Stimulated activated CD8-positive, alpha-beta memory T cell treated with anti-CD3 and anti-CD28 coated beads, Interleukin-12 subunit alpha, Interleukin-12 subunit beta, amount 100 ng/mL, for 1 hour (primary cell): ENCODE measurements at regions not wholly inside any gene's neighbourhood (a gene's known extent, or its start where the extent isn't known, plus 50 kb on each side); places are given as distances from the start of the nearest gene placed in this dataset.

Source experiments
- DNase-seq: peaks from one replicate; pipeline ENCODE4 v3.0.0-alpha.2; 2020; ENCODE audit warnings: low read depth

DNA sequence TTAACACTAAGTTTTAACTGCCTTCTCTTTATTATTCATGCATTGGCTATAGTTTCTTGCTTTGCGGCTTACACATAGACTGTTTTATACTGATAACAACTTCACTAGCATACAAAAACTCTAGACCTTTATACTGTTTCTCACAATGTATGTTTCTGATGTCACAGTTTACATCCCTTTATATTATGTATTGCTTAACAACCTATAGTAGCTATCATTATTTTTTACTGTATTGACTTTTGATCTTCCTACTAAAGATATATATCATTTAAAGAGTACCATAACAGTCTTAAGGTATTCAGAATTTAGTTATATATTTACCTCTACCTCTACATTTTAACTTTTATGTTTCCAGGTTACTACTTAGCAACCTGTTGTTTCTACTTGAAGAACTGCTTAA is 543.3 kb upstream of the ARGLU1 start:
- DNase-seq, result no peak

- DNase-seq, result no peak
Measured at GRCh38 chr13:107104631-107105030, 536.7 kb upstream of the ARGLU1 start.

DNA sequence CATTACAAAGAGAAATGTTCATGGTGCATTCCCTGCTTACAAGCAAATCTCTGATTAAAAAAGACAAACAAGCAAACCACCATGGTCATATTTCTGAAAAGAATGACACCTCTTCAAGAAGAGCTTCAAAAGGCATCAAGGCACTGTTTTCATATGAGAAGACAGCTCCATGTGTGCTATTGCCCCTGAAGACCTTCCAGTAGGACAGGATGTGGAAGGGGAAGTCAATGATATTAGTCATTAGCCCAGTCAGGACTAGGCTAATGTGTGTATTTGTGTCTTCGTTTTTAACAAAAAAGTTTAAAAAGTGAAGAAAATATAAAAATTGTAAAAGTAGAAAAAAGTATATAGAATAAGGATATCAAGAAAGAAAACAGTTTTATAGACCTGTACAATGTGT is 534.7 kb upstream of the ARGLU1 start:
- DNase-seq, result no peak

- DNase-seq, result no peak
Measured at GRCh38 chr13:107099661-107100060, 531.7 kb upstream of the ARGLU1 start.

- DNase-seq, result no peak
Measured at GRCh38 chr13:107097916-107098315, 530.0 kb upstream of the ARGLU1 start.

GRCh38 chr13:107095876-107096275 is 527.9 kb upstream of the ARGLU1 start:
- no peak for DNase-seq

GRCh38 chr13:107091861-107092260 is 523.9 kb upstream of the ARGLU1 start:
- no peak for DNase-seq

GRCh38 chr13:107091428-107091827 is 523.5 kb upstream of the ARGLU1 start:
- no peak for DNase-seq

DNA sequence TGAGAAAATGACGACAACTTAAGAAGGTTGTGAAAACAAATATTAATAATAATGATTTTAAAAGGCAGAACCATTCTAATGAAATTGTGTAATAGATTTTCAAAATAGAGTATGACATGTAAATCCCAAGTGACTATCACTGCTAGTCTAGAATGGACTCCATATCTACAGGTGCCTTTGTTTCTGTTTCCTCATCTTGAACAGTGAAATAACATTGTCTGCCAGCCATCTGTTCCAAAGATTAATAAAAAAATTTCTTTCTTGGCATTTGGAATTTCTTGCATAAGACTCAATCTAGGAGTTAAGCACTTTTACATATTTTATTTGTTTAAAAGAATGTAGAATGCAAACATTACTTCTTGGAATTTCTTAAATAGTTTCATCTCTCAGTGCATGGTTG is 520.1 kb upstream of the ARGLU1 start:
- DNase-seq, result no peak

DNA sequence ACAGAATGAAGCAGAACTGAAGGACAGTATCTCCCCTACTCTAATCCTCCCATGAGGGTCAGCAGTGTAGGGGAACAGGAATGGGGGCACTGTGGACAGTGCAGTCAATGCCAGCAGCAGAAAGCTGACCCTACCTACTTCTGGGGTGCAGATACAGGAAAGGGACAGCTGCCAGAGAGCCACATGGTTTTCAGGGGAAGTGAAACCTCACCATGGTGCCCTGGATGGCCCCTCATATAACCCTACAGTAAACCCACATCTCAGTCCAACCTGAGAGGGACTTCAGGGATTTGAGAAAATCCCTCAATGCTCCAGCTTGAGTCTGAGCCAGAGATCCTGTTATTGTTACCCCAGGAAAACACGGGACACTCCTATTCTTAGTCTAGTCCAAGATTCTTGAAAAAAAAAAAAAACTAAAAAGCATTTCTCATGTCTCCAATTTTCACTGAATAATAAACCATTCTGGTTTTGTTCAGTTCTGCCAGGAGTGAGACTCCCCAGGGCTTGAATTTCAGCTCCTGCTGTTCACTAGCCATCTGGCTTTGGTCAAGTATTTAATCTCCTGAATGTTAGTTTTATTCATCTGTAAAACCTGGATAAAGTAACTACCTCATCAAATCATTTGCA is 511.6 kb upstream of the ARGLU1 start:
- DNase-seq, result no peak

- DNase-seq, result no peak
Measured at GRCh38 chr13:107078229-107078765, 510.4 kb upstream of the ARGLU1 start.

GRCh38 chr13:107076801-107077200 is 508.9 kb upstream of the ARGLU1 start:
- no peak for DNase-seq

DNA sequence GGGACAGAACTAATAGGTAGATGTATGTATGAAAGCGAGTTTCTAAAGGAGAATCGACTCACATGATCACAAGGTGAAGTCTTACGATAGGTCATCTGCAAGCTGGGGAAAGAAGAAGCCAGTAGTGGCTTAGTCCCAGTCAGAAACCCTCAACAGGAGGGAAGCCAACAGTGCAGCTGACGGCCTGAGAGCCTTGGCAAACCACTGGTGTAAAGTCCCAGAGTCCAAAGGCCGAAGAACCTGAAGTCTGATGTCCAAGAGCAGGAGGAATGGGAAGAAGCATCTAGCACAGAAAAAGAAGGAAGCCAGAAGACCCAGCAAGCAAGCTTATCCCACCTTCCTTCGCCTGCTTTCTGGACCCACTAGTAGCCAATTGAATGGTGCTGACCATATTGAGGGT is 507.6 kb upstream of the ARGLU1 start:
- DNase-seq, result no peak

GRCh38 chr13:107070792-107071191 is 502.9 kb upstream of the ARGLU1 start:
- no peak for DNase-seq

DNA sequence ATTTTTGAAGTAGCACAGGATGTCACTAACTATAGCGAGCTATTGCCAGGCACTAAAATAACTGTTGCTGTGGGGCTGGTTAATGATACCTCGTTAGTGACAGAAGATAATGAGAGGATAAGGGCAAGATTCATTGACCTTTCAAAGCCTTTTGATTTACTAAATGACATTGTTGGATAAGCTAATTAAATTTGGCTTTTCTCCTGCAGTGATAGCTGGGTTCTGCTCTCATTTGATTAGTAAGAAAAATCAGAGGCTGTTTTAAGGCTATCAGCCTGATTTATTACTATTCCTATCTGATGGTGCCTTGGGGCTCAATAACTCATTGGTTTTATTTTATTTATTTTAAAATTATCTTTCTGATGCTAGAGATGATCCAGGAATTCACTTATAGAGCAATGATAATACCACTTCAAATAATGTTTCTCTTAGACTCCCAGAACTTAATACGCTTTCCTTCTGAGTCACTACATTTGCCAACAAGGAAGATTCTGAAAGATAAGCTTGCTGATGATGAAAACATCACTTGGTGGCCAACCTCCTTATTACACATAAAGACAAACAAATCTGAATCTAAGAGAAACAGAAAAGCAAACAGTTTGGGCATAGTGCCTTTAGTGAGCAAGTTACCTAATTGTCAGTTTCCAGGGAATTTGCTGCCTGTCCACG is 501.3 kb upstream of the ARGLU1 start:
- DNase-seq, result no peak

- no peak for DNase-seq
Measured at GRCh38 chr13:107067381-107067780, 499.4 kb upstream of the ARGLU1 start.

DNA sequence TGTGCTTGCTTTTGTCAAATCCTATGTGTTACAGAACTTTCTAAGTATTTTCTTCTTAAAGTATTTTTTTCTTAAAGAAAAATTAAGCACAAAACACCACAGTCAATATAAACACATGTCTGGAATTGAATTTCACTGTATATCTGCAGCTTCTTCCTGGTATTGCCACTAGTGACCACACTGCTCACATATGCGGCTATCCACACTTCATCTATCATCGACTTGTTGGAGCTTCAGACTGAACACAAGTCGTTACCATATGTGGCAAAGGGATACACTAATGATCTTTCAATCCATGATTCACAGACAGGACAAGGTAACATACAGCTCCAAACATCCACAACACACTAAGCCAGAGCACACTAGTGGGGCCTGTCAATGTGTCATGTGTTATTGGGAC is 498.4 kb upstream of the ARGLU1 start:
- DNase-seq, result no peak

GRCh38 chr13:107065036-107065435 is 497.1 kb upstream of the ARGLU1 start:
- DNase-seq, result no peak

DNA sequence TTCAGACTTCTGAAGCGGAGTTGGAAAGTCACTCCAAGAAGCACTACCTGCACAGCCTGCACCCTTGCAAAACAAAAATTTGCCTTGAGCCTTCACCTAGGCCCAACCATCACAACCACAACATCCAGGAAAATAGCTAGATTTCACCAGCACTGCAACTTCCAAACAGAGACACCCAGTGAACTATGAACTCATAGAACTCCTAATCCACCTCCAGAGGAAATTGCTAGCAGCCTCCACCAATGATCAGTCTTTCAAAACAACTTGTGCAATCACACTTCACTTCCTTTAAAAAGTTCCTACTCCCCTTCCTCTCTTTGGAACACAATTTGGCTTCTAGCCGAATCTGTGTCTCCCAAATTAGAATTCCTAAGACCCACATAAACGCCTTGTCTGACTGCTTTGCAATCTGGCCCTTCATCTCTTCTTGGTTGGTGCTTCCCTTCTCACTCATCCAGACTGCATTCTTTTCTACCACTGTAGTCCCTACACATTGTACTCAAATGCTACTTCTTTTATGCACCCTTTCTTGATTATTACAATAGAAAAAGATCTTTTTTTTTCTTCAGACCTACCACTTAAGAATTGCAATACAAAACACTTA is 489.2 kb upstream of the ARGLU1 start:
- no peak for DNase-seq

- no peak for DNase-seq
Measured at GRCh38 chr13:107043021-107043956, 475.4 kb upstream of the ARGLU1 start.

GRCh38 chr13:107035778-107036177 is 467.8 kb upstream of the ARGLU1 start:
- DNase-seq, result no peak

DNA sequence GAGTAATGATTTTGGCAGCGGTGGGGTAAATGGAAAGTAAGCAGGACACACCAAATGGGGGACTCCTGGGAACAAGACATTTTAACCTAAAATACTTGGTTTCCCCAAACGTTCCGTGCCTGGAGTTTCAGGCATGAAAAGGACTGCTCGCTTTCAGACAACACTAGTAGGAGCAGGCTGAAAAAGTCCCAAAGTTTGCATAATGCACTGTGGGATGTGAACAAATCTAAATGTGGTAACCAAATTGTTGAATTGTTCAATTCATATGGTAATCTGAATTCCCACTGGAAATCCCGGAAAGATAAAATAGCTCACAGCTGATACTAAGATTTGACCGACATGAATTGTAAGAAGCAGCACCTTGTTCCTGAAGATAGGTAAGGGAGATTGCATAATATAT is 467.2 kb upstream of the ARGLU1 start:
- DNase-seq, result no peak
